Upper lobe of left lung (tissue), 6 donors: ENCODE measurements at regions not wholly inside any gene's neighbourhood (a gene's known extent, or its start where the extent isn't known, plus 50 kb on each side); places are given as distances from the start of the nearest gene placed in this dataset.
A peak's percentile ranks its signal among the peaks of the same experiment; 100 is the strongest.
"Not testable (repeated sequence)": the region's sequence is repeated elsewhere in the genome, so short reads cannot be mapped to it uniquely, and the experiment has no call there.

Experiments
- ATAC-seq, 2 donors: fragments of 200-7000 bp; cut with Tn5 transposase; one replicate each; pipeline ENCODE4 v1.9.1; 2022; ENCODE audit warnings: mild to moderate bottlenecking in 2 of 2, moderate library complexity in 2 of 2; ENCODE audit not compliant: low FRiP score in 2 of 2
- DNase-seq, 2 donors: peaks; one replicate each; pipeline ENCODE4 v3.0.0-alpha.2; 2019 to 2020
- H3K27ac ChIP-seq, 4 donors: fragments of 200-600 bp; sonication (generic); one replicate each; pipeline ENCODE4 v1.5.1; 2016 to 2019
- H3K27me3 ChIP-seq, 4 donors: fragments of 200-600 bp; sonication (generic); one replicate each; pipeline ENCODE4 v1.5.1; 2017 to 2019
- H3K36me3 ChIP-seq, 4 donors: fragments of 200-600 bp; sonication (generic); one replicate each; pipeline ENCODE4 v1.5.1; 2016 to 2019
- H3K4me1 ChIP-seq, 4 donors: fragments of 200-600 bp; sonication (generic); one replicate each; pipeline ENCODE4 v1.5.1; 2018 to 2019
- H3K4me3 ChIP-seq, 4 donors: fragments of 200-600 bp; sonication (generic); one replicate each; pipeline ENCODE4 v1.5.1; 2017 to 2019; ENCODE audit warnings: mild to moderate bottlenecking in 2 of 4, moderate library complexity in 1 of 4
- H3K9me3 ChIP-seq, 4 donors: fragments of 200-600 bp; sonication (generic); one replicate each; pipeline ENCODE4 v1.5.1; 2018 to 2019
- EP300 ChIP-seq, 4 donors: sonication (generic); formaldehyde crosslinking; IDR thresholded peaks; one replicate each; pipeline ENCODE4 v1.5.1; 2017; ENCODE audit warnings: antibody characterized with exemption in 4 of 4, control low read depth in 2 of 4
- POLR2A ChIP-seq, 4 donors: fragments of 450-650 bp; IDR thresholded peaks; one replicate each; pipeline ENCODE4 v1.5.1; 2016 to 2017; ENCODE audit warnings: antibody characterized with exemption in 4 of 4, mild to moderate bottlenecking in 2 of 4
- POLR2AphosphoS5 ChIP-seq, 2 donors: sonication (generic); formaldehyde crosslinking; IDR thresholded peaks; one replicate each; pipeline ENCODE4 v1.5.1; 2017; ENCODE audit warnings: antibody characterized with exemption in 2 of 2
- WGBS, 2 donors: methylation state at CpG; one replicate each; pipeline ENCODE4 v1.1.5; 2017 to 2018; 5-methylcytosine and 5-hydroxymethylcytosine counted together
- TF ChIP-seq, protein P1 (sequence below), 6 experiments: fragments of 450-650 bp in 4 of 6; fragments of 200-600 bp in 2 of 6; sonication (generic) in 2 of 6; IDR thresholded peaks; one replicate each; pipeline ENCODE4 v1.5.1; 2016 to 2019; ENCODE audit warnings: antibody characterized with exemption in 6 of 6
- donor health status: DM: no; HTN: no; CAD: no; lungs with moderate emphysema.
- donor health status: DM: no; HTN: yes; CAD: no; lungs with severe emphysema.

DNA sequence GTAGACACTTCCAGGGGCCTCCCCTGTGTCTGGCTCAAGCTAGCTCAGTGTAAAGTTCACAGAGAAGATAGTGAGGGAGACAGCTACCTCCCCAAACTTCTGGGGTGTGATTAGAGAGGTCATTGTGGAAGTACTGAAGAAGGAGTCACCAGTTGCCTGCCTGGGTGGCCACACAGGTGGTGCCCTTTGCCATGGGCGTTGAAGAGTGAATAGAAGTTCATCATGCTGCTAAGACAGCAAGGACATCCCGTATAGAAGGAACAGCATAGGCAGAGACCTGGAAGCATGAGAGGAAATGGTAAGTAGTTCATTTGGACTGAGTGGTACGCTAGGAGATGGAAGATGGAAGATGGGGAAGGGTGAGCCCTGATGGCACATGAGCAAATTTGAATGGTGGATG, 110.1 kb downstream of the PJA1 start:
- WGBS, 2 donors, result 81 to 95% methylated on average over 3 of the region's 3 CpGs
- DNase-seq, result no peak

DNA sequence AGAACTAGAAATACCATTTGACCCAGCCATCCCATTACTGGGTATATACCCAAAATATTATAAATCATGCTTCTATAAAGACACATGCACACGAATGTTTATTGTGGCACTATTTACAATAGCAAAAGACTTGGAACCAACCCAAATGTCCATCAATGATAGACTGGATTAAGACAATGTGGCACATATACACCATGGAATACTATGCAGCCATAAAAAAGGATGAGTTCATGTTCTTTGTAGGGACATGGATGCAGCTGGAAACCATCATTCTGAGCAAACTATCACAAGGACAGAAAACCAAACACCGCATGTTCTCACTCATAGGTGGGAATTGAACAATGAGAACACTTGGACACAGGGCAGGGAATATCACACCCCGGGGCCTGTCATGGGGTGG, 110.8 kb downstream of the PJA1 start:
- 85 to 92% methylated on average over 3 of the region's 3 CpGs for WGBS, 2 donors
- not testable (repeated sequence) for H3K27ac ChIP-seq, H3K36me3 ChIP-seq, DNase-seq, ATAC-seq, H3K4me1 ChIP-seq, H3K4me3 ChIP-seq, H3K9me3 ChIP-seq, H3K27me3 ChIP-seq

More for the DNA sequence above, 110.1 kb downstream of the PJA1 start:
- H3K9me3 ChIP-seq, result no peaks in the 10 kb centered on the region
- H3K27ac ChIP-seq, result no peak overlapping the region
- H3K27me3 ChIP-seq, result no peaks in the 10 kb centered on the region
- no peak for ATAC-seq
- H3K4me3 ChIP-seq, result no peak overlapping the region
- no peaks in the 10 kb centered on the region for H3K4me1 ChIP-seq
- no peaks in the 10 kb centered on the region for H3K36me3 ChIP-seq
- TF ChIP-seq, protein P1, sequence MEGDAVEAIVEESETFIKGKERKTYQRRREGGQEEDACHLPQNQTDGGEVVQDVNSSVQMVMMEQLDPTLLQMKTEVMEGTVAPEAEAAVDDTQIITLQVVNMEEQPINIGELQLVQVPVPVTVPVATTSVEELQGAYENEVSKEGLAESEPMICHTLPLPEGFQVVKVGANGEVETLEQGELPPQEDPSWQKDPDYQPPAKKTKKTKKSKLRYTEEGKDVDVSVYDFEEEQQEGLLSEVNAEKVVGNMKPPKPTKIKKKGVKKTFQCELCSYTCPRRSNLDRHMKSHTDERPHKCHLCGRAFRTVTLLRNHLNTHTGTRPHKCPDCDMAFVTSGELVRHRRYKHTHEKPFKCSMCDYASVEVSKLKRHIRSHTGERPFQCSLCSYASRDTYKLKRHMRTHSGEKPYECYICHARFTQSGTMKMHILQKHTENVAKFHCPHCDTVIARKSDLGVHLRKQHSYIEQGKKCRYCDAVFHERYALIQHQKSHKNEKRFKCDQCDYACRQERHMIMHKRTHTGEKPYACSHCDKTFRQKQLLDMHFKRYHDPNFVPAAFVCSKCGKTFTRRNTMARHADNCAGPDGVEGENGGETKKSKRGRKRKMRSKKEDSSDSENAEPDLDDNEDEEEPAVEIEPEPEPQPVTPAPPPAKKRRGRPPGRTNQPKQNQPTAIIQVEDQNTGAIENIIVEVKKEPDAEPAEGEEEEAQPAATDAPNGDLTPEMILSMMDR (IDR thresholded peaks at IDR 0.05), result no peak
- TF ChIP-seq POLR2A (IDR thresholded peaks at IDR 0.05), result no peak
- TF ChIP-seq EP300 (IDR thresholded peaks at IDR 0.05), result no peak
- TF ChIP-seq POLR2AphosphoS5 (IDR thresholded peaks at IDR 0.05), result no peak

DNA sequence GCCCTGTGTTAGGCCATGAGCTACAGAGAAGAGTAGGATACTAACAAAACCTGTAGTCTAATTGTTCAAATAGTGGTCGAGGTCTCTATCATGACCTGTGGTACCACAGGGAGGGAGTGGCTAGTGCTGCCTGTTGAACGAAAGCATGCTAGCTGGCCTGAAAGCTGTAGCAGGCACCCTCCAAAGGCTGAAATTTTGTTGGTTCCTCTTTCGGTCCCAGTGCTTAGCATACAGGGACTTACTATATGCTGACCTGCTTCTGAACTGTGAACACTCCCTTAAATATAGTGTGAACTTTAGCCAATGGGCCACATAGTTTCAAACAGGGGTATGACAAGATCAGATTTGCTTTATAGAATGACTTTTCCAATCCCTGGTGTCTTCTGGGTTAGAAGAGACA, 113.4 kb downstream of the PJA1 start:
- Histone ChIP-seq H3K4me3 (no peak overlapping the region), H3K36me3 (no peaks in the 10 kb centered on the region), H3K9me3 (no peaks in the 10 kb centered on the region), H3K4me1 (no peaks in the 10 kb centered on the region), H3K27me3 (no peaks in the 10 kb centered on the region), H3K27ac (no peak overlapping the region)
- DNase-seq (peak in 1 of 2 donors; percentile 6), ATAC-seq (no peak)
- TF ChIP-seq, protein P1 (IDR thresholded peaks at IDR 0.05), result no peak
- WGBS, 2 donors, result 43 to 65% methylated on average over 1 to 3 of the region's 3 CpGs

DNA sequence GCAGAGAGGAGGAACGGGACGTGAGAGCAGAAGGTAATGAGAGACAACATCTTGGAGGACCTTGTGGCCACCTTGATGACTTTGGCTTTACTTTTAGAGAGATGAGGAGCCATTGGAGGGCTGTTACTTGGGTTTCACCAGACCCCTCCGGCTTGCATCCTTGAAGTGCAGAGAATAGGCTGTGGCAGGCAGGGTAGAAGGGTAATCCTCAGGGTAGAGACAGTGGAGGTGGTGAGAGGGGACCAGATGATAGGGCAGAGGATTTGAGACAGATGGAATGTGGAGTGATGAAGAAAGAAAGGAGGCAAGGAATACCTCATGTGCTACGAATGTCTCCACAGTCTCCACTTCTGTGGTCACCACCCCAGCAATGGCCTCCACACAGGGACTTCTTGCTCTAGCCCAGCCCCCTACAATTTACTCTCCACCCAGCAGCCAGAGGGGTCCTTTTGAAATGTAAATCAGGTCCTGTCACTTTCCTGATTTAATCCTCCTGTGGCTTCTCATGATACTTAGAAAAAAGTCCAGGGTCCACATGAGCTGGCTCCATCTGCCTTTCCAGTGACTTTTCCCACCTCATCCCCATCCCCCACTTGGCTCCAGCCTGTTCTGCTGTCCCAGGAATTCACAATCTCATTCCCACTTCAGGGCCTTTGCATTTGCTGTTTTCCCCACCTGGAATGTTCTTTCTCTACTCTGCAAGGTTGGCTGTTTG, 115.0 kb downstream of the PJA1 start:
- H3K4me3 ChIP-seq, result no peak overlapping the region
- H3K9me3 ChIP-seq, result no peaks in the 10 kb centered on the region
- DNase-seq (peak in 1 of 2 donors; percentile 3), ATAC-seq (no peak)
- 75 to 98% methylated on average over 4 of the region's 4 CpGs for WGBS, 2 donors
- H3K4me1 ChIP-seq, result no peaks in the 10 kb centered on the region
- no peak overlapping the region for H3K27ac ChIP-seq
- H3K36me3 ChIP-seq, result no peaks in the 10 kb centered on the region
- H3K27me3 ChIP-seq, result no peaks in the 10 kb centered on the region
- TF ChIP-seq, protein P1 (IDR thresholded peaks at IDR 0.05), result no peak

DNA sequence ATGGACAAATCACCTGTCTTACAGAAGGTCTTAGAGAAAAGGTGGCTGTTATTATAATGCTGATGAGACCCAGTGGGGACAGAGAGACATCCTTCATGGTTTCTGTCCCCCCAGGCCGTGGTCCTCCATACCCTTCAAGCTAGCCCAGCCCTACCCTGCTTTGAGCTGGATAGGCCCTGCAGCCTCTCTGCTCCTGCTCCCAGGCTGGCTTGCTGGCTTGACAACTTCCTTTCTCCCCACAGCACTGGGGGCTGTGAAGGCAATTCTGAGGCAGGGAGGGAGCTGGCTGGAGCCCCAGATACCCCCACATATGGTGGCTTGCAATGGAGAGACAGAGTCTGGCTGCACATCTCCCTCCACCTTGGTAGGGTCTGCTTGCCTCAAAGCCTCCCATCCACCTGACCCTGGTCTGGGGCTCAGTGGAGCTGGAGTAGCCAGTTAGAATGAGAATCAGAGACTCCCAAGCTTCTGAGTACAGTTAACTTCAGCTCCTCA, 118.2 kb downstream of the PJA1 start:
- TF ChIP-seq, protein P1 (IDR thresholded peaks at IDR 0.05), result no peak
- TF ChIP-seq EP300 (IDR thresholded peaks at IDR 0.05) (no peak), POLR2AphosphoS5 (IDR thresholded peaks at IDR 0.05) (no peak), POLR2A (IDR thresholded peaks at IDR 0.05) (no peak)
- ATAC-seq (no peak), DNase-seq (no peak)
- H3K27me3 ChIP-seq, result no peaks in the 10 kb centered on the region
- H3K36me3 ChIP-seq, result no peaks in the 10 kb centered on the region
- no peak overlapping the region for H3K27ac ChIP-seq
- H3K9me3 ChIP-seq, result no peaks in the 10 kb centered on the region
- H3K4me3 ChIP-seq, result no peak overlapping the region
- no peaks in the 10 kb centered on the region for H3K4me1 ChIP-seq
- 56 to 83% methylated on average over 1 of the region's 1 CpG for WGBS, 2 donors
